RWPE2 (cell line): ENCODE measurements at regions not wholly inside any gene's neighbourhood (a gene's known extent, or its start where the extent isn't known, plus 50 kb on each side); places are given as distances from the start of the nearest gene placed in this dataset.

Source experiments
- ATAC-seq: fragments of 200-7000 bp; cut with Tn5 transposase; 3 replicates; pipeline ENCODE4 v1.9.1; 2021; ENCODE audit warnings: low read depth
- DNase-seq: peaks from one replicate; pipeline ENCODE4 v3.0.0-alpha.2; 2020; ENCODE audit warnings: low spot score
- H3K27ac ChIP-seq: fragments of 450-650 bp; 2 replicates; pipeline ENCODE4 v1.5.1; 2017; ENCODE audit warnings: mild to moderate bottlenecking; ENCODE audit not compliant: poor library complexity, severe bottlenecking
- H3K27me3 ChIP-seq: fragments of 250-450 bp; sonication (Bioruptor Pico); 2 replicates; pipeline ENCODE4 v1.5.1; 2021; ENCODE audit warnings: mild to moderate bottlenecking, moderate library complexity; ENCODE audit not compliant: insufficient read depth, poor library complexity, severe bottlenecking
- H3K36me3 ChIP-seq: fragments of 250-450 bp; sonication (Bioruptor Pico); 2 replicates; pipeline ENCODE4 v1.5.1; 2020; ENCODE audit warnings: low read depth, mild to moderate bottlenecking, moderate library complexity
- H3K4me1 ChIP-seq: fragments of 250-450 bp; sonication (Bioruptor Pico); 2 replicates; pipeline ENCODE4 v1.5.1; 2021; ENCODE audit warnings: mild to moderate bottlenecking, moderate library complexity; ENCODE audit not compliant: insufficient read depth, poor library complexity, severe bottlenecking
- H3K4me3 ChIP-seq: fragments of 250-450 bp; sonication (Bioruptor Pico); 2 replicates; pipeline ENCODE4 v1.5.1; 2021; ENCODE audit warnings: mild to moderate bottlenecking, moderate library complexity; ENCODE audit not compliant: severe bottlenecking
- H3K9me3 ChIP-seq: fragments of 250-450 bp; sonication (Bioruptor Pico); 2 replicates; pipeline ENCODE4 v1.5.1; 2021; ENCODE audit warnings: mild to moderate bottlenecking, moderate library complexity; ENCODE audit not compliant: severe bottlenecking
- CTCF ChIP-seq: fragments of 450-650 bp; IDR thresholded peaks from one replicate; pipeline ENCODE4 v1.5.1; 2017; ENCODE audit warnings: mild to moderate bottlenecking, moderate library complexity; ENCODE audit not compliant: poor library complexity, severe bottlenecking

GRCh38 chr12:22860926-22861325 is 236.0 kb downstream of the ETNK1 start:
- no peaks in the 10 kb centered on the region for H3K4me1 ChIP-seq
- no peak for ATAC-seq
- H3K36me3 ChIP-seq = no peaks in the 10 kb centered on the region
- no peak overlapping the region for H3K27ac ChIP-seq
- no peak for TF ChIP-seq CTCF
- DNase-seq = no peak
- H3K9me3 ChIP-seq = no peaks in the 10 kb centered on the region
- H3K27me3 ChIP-seq = no peaks in the 10 kb centered on the region
- no peak overlapping the region for H3K4me3 ChIP-seq

- no peak for TF ChIP-seq CTCF
These were observed 240.9 kb downstream of the ETNK1 start for GRCh38 chr12:22865822-22866221.

GRCh38 chr12:22866406-22866805 is 241.4 kb downstream of the ETNK1 start:
- ATAC-seq = no peak
- no peaks in the 10 kb centered on the region for H3K27me3 ChIP-seq
- H3K9me3 ChIP-seq = no peaks in the 10 kb centered on the region
- H3K4me3 ChIP-seq = no peak overlapping the region
- H3K36me3 ChIP-seq = no peaks in the 10 kb centered on the region
- DNase-seq = no peak
- TF ChIP-seq CTCF = no peak
- H3K4me1 ChIP-seq = no peaks in the 10 kb centered on the region
- no peak overlapping the region for H3K27ac ChIP-seq

More at GRCh38 chr12:22865822-22866221, 240.9 kb downstream of the ETNK1 start:
- ATAC-seq = no peak
- Histone ChIP-seq H3K9me3 (no peaks in the 10 kb centered on the region), H3K36me3 (no peaks in the 10 kb centered on the region), H3K4me3 (no peak overlapping the region), H3K4me1 (no peaks in the 10 kb centered on the region), H3K27ac (no peak overlapping the region), H3K27me3 (no peaks in the 10 kb centered on the region)
- no peak for DNase-seq

- Histone ChIP-seq H3K4me3 (no peak overlapping the region), H3K4me1 (no peaks in the 10 kb centered on the region), H3K27me3 (no peaks in the 10 kb centered on the region), H3K36me3 (no peaks in the 10 kb centered on the region), H3K9me3 (no peaks in the 10 kb centered on the region), H3K27ac (no peak overlapping the region)
- TF ChIP-seq CTCF = no peak
- no peak for DNase-seq
- no peak for ATAC-seq
These were observed 249.2 kb downstream of the ETNK1 start for GRCh38 chr12:22874151-22874550.

GRCh38 chr12:22876262-22876661 is 251.3 kb downstream of the ETNK1 start:
- Histone ChIP-seq H3K27me3 (no peaks in the 10 kb centered on the region), H3K36me3 (no peaks in the 10 kb centered on the region), H3K4me3 (no peak overlapping the region), H3K9me3 (no peaks in the 10 kb centered on the region), H3K4me1 (no peaks in the 10 kb centered on the region), H3K27ac (no peak overlapping the region)
- DNase-seq (no peak), ATAC-seq (no peak)
- no peak for TF ChIP-seq CTCF
